Endothelial cell of umbilical vein (primary cell): ENCODE measurements at regions not wholly inside any gene's neighbourhood (a gene's known extent, or its start where the extent isn't known, plus 50 kb on each side); places are given as distances from the start of the nearest gene placed in this dataset.

Experiments
- BruUV-seq: library from RNA; stranded (reverse); fragments of 400-500 nt; replicated peaks from 2 replicates; lab custom pipeline; 2021; lab: Mats Ljungman, UMichigan
- CTCF ChIA-PET: fragments of 300-600, 350-600 bp; sonication (Branson Sonifier 250); formaldehyde crosslinking; loops from one replicate; lab custom pipeline; 2021; ENCODE audit warnings: antibody characterized with exemption, inconsistent platforms; lab: Charles Lee
- POLR2A ChIA-PET: fragments of 300-600, 350-600 bp; sonication (Branson Sonifier 250); formaldehyde crosslinking; loops from one replicate; lab custom pipeline; 2021; ENCODE audit warnings: antibody characterized with exemption, inconsistent platforms; lab: Charles Lee
- DNase-seq: peaks from one replicate; pipeline ENCODE4 v3.0.0-alpha.2; 2011; ENCODE audit warnings: low read depth, low spot score
- FAIRE-seq: peaks from 2 replicates; lab custom pipeline; 2011; peaks lifted over from hg19 to GRCh38; lab: Jason Lieb, UNC
- H2AFZ ChIP-seq: 2 replicates; pipeline ENCODE4 v1.6.0; 2012; ENCODE audit warnings: low read depth, low read length, control low read depth, inconsistent platforms
- H3K27ac ChIP-seq: 2 replicates; pipeline ENCODE4 v1.5.1; 2011; ENCODE audit warnings: low read depth, mild to moderate bottlenecking, control low read depth, low read length, moderate library complexity; ENCODE audit not compliant: insufficient read depth
- H3K27me3 ChIP-seq, 2 experiments: 2 replicates each; pipeline versions ENCODE4 v1.6.0 to v1.6.1; 2011; ENCODE audit warnings: low read length in 2 of 2, mixed read lengths in 1 of 2; ENCODE audit not compliant: control insufficient read depth in 2 of 2, insufficient read depth in 2 of 2
- H3K36me3 ChIP-seq, 2 experiments: 2 replicates in 1 of 2; 3 replicates in 1 of 2; pipeline ENCODE4 v1.5.1; 2011; ENCODE audit warnings: low read length in 2 of 2, mild to moderate bottlenecking in 1 of 2, moderate library complexity in 1 of 2; ENCODE audit not compliant: control insufficient read depth in 2 of 2, insufficient read depth in 2 of 2; ENCODE audit errors: extremely low read depth in 1 of 2
- H3K4me1 ChIP-seq: 3 replicates; pipeline ENCODE4 v1.5.1; 2011; ENCODE audit warnings: mild to moderate bottlenecking, low read length; ENCODE audit not compliant: control insufficient read depth, insufficient read depth; ENCODE audit errors: extremely low read depth
- H3K4me2 ChIP-seq: 2 replicates; pipeline ENCODE4 v1.6.1; 2011; ENCODE audit warnings: low read length, control low read depth, mixed read lengths; ENCODE audit not compliant: insufficient read depth
- H3K4me3 ChIP-seq, 3 experiments: fragments of 200-600 bp in 1 of 3; sonication (generic), shearing (Covaris generic) in 1 of 3; replicated peaks in 1 of 3; 2 replicates each; pipeline ENCODE4 v1.5.1; 2011 to 2016; ENCODE audit warnings: control low read depth in 3 of 3, low read length in 3 of 3, mild to moderate bottlenecking in 2 of 3, inconsistent platforms in 1 of 3, low read depth in 1 of 3, moderate library complexity in 1 of 3; ENCODE audit not compliant: insufficient read depth in 1 of 3
- H3K79me2 ChIP-seq: 2 replicates; pipeline ENCODE4 v1.6.0; 2012; ENCODE audit warnings: low read length, inconsistent platforms; ENCODE audit not compliant: control insufficient read depth, insufficient read depth
- H3K9ac ChIP-seq: replicated peaks from 2 replicates; pipeline ENCODE3; 2011; ENCODE audit warnings: low read length, control low read depth; ENCODE audit not compliant: insufficient read depth; ENCODE audit errors: extremely low read depth
- H3K9me1 ChIP-seq: replicated peaks from 3 replicates; pipeline ENCODE4 v1.6.0; 2011; ENCODE audit warnings: mild to moderate bottlenecking, low read length; ENCODE audit not compliant: control insufficient read depth, insufficient read depth; ENCODE audit errors: extremely low read depth
- H3K9me3 ChIP-seq: replicated peaks from 2 replicates; pipeline ENCODE4 v1.5.1; 2012; ENCODE audit warnings: low read length, inconsistent platforms; ENCODE audit not compliant: control insufficient read depth, insufficient read depth
- H4K20me1 ChIP-seq: replicated peaks from 2 replicates; pipeline ENCODE3; 2011; ENCODE audit warnings: mild to moderate bottlenecking, low read length; ENCODE audit not compliant: control insufficient read depth, insufficient read depth; ENCODE audit errors: extremely low read depth
- EZH2 ChIP-seq: IDR thresholded peaks from 2 replicates; pipeline ENCODE4 v1.6.1; 2012; ENCODE audit warnings: borderline replicate concordance, low read depth, mild to moderate bottlenecking, moderate library complexity, low read length, inconsistent platforms; ENCODE audit not compliant: severe bottlenecking
- FOS ChIP-seq: IDR thresholded peaks from 2 replicates; pipeline ENCODE4 v1.6.1; 2011; ENCODE audit warnings: mild to moderate bottlenecking, low read length, moderate library complexity, borderline replicate concordance; ENCODE audit not compliant: insufficient read depth
- GATA2 ChIP-seq: IDR thresholded peaks from 2 replicates; pipeline ENCODE4 v1.7.0; 2011; ENCODE audit warnings: low read depth, mild to moderate bottlenecking, moderate library complexity, mixed read lengths, low read length; ENCODE audit not compliant: insufficient read length, insufficient read depth
- JUN ChIP-seq: IDR thresholded peaks from 2 replicates; pipeline ENCODE4 v1.6.1; 2011; ENCODE audit warnings: borderline replicate concordance, low read depth; ENCODE audit not compliant: insufficient read length, insufficient read depth
- MAX ChIP-seq: IDR thresholded peaks from 2 replicates; pipeline ENCODE4 v1.6.1; 2011; ENCODE audit not compliant: insufficient read depth, insufficient read length
- MYC ChIP-seq: IDR thresholded peaks from one replicate; pipeline ENCODE4 v1.6.1; 2011; ENCODE audit warnings: mild to moderate bottlenecking, low read depth, low read length
- POLR2A ChIP-seq: IDR thresholded peaks from 2 replicates; pipeline ENCODE4 v1.6.1; 2012; ENCODE audit warnings: low read depth, mild to moderate bottlenecking, control low read depth, low read length
- POLR2AphosphoS5 ChIP-seq: IDR thresholded peaks from 2 replicates; pipeline ENCODE4 v1.6.1; 2012; ENCODE audit warnings: low read depth, mild to moderate bottlenecking, control low read depth, low read length, moderate library complexity; ENCODE audit not compliant: insufficient read depth
- dilution Hi-C: fragments of 300-500 bp; cut with MboI; formaldehyde crosslinking; loops from one replicate; pipeline ENCODE4 v1.15.0; 2019; ENCODE audit warnings: low sequenced_read_pairs; ENCODE audit not compliant: extremely low pct_ligation_motif_present
- intact Hi-C: fragments of 100-400 bp; cut with micrococcal nuclease; formaldehyde crosslinking; loops from one replicate; pipeline ENCODE4 v1.10.0; 2022
- TF ChIP-seq, protein P1 (sequence below), 2 donors: IDR thresholded peaks; 1 replicate in 1 of 2; 2 replicates in 1 of 2; pipeline ENCODE4 v1.5.1; 2011; ENCODE audit warnings: low read length in 2 of 2, mild to moderate bottlenecking in 2 of 2, moderate library complexity in 2 of 2, control low read depth in 1 of 2, inconsistent platforms in 1 of 2, low read depth in 1 of 2; ENCODE audit not compliant: insufficient read depth in 1 of 2; ENCODE audit errors: extremely low read depth in 1 of 2

GRCh38 chr4:23166919-23167318 lies 474.2 kb downstream of the GBA3 start:
- no peaks in the 10 kb centered on the region for H3K36me3 ChIP-seq
- H3K4me3 ChIP-seq = no peak overlapping the region
- H3K27me3 ChIP-seq = no peaks in the 10 kb centered on the region
- dilution Hi-C loops = no loop called here
- no peaks in the 10 kb centered on the region for H3K79me2 ChIP-seq
- H4K20me1 ChIP-seq = no peaks in the 10 kb centered on the region
- DNase-seq (no peak), FAIRE-seq (no peak)
- H2AFZ ChIP-seq = no peak overlapping the region
- H3K4me2 ChIP-seq = no peak overlapping the region
- intact Hi-C loops = no loop called here
- no peak overlapping the region for H3K9ac ChIP-seq
- TF ChIP-seq MAX (no peak), POLR2A (no peak), JUN (no peak), MYC (no peak), FOS (no peak), EZH2 (no peak), GATA2 (no peak), POLR2AphosphoS5 (no peak)
- TF ChIP-seq, protein P1, sequence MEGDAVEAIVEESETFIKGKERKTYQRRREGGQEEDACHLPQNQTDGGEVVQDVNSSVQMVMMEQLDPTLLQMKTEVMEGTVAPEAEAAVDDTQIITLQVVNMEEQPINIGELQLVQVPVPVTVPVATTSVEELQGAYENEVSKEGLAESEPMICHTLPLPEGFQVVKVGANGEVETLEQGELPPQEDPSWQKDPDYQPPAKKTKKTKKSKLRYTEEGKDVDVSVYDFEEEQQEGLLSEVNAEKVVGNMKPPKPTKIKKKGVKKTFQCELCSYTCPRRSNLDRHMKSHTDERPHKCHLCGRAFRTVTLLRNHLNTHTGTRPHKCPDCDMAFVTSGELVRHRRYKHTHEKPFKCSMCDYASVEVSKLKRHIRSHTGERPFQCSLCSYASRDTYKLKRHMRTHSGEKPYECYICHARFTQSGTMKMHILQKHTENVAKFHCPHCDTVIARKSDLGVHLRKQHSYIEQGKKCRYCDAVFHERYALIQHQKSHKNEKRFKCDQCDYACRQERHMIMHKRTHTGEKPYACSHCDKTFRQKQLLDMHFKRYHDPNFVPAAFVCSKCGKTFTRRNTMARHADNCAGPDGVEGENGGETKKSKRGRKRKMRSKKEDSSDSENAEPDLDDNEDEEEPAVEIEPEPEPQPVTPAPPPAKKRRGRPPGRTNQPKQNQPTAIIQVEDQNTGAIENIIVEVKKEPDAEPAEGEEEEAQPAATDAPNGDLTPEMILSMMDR (IDR thresholded peaks at IDR 0.05; ENCODE audit: extremely low read depth in 1 of 2, insufficient read depth in 1 of 2, low read depth in 1 of 2, low read length in 2 of 2) = no peak
- no peaks in the 10 kb centered on the region for H3K4me1 ChIP-seq
- no TSS peak for BruUV-seq
- H3K9me3 ChIP-seq = no peaks in the 10 kb centered on the region
- ChIA-PET CTCF (no interaction called here), POLR2A (no interaction called here)
- H3K27ac ChIP-seq = no peak overlapping the region
- H3K9me1 ChIP-seq = no peaks in the 10 kb centered on the region
